ENCODE measurements at regions not wholly inside any gene's neighbourhood (a gene's known extent, or its start where the extent isn't known, plus 50 kb on each side); places are given as distances from the start of the nearest gene placed in this dataset.

DNA sequence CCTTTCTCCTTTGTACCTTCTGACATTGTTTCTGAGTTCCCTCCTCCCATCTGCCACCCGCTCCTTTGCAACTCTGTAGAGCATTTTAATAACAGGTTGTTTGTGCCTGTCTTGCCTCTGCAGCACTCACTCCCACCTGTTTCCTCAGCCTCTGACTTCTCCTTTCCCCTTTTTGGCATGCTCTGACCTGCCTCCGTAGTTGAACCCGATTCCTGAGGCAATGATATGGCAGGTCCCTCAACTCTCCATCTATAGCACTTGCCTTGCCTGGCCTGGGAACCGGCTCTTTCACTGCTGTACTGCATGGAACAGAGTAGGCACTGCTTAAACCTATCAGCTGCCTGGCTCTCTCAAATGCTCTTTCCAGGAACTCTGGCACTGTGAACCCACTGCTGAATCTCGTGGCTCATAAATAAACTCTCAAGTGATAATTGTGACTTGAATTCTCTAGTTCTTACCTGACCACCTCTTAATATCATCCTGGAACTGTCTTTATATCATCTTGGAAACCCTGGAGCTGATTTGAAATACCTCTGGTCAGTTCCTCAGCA lies 50.3 kb downstream of the UTRN start:
- in situ Hi-C loops (cut with HindIII; ENCODE audit: low sequenced_read_pairs), result no loop called here
- no peak for DNase-seq (ENCODE audit: low spot score)

DNA sequence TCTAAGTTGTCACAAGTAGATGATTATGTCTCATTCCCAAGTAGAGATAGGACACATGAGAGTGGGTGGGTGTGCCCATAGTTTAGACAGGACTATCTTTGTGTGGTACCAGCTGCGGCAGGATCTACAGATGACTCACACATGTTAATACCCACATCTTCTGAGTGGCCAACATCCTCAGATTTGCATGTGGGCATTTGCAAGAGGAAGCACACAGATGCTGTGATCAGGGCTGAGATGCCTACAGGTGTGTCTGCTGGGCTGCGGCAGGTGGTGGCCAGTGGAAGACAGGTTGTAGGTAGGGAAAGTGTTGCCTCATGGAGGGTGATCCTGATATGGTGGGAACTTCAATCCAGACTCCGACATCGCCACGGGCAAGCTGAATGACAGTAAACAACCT lies 50.8 kb downstream of the UTRN start:
- in situ Hi-C loops (cut with HindIII; ENCODE audit: low sequenced_read_pairs), result no loop called here
- DNase-seq (ENCODE audit: low spot score), result no peak

DNA sequence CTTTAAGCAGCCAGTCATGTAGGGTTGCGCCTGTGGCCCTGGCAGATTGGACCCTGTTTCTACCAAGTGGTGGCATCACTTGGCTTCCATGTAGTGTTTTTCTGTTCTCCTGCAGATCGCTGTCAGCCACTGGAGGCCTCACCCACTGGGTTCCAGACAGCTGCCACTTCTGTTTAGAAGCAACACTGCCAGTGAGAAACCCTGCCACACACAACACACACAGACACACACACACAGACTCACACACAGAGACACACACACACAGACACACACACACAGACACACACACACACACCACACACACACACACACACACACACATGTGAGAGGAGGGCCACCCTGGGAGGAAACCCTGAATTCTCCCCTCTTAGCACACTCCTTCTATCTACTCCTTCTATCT lies 51.8 kb downstream of the UTRN start:
- no peak for DNase-seq (ENCODE audit: low spot score)
- in situ Hi-C loops (cut with HindIII; ENCODE audit: low sequenced_read_pairs), result no loop called here

DNA sequence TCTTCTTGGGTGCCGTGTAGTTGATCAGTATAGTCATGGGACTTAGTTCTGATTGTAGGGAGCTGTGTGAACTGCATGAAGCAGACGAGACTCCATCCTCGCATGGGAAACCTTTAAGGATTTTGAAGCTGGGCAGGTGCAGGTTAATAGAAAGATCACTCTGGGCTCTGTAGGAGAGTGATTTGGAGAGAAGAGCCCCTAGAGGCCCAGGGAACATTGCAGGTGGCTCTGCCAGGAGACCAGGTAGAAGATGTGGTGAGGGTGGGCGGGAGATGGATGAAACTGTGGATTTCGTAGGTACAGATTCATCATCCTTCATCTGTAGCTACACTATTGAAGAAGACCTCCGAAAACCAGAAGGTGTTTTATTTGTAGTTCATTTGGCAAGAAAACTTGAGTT lies 53.3 kb downstream of the UTRN start:
- DNase-seq (ENCODE audit: low spot score), result no peak
- in situ Hi-C loops (cut with HindIII; ENCODE audit: low sequenced_read_pairs), result no loop called here

DNA sequence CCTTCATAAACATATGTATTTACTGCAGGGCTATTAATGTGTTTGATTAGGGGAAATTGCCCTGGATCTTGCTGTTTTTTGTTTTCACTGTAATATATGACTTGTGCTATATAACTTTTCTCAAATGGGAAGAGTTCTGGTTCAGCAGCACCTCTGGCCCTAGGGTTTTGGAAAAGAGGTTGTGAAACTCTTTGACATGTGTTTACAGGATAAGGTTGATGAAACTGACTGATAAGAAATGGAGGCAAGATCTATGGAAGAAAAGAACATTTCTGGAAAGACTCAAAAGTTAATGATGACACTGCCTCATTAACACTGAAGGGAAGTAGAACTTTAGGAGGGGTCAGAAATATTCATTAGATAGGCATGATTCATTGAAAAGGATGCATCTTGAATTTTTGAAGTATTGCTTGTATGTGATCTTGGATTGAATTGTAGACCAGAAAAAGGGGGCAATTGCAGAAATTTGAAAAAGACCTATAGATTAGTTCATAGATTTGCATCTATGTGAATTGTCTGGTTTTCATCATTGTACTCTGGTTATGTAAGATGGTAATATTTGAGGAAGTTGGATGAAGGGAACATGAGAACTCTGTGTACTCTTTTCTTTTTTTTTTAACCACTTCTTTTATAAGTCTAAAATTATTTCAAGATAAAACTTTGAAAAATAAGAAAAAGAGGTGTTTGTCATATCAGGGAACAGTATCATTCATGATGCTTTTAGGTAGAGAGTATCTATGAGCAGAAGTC lies 54.0 kb downstream of the UTRN start:
- no peak for DNase-seq (ENCODE audit: low spot score)
- in situ Hi-C loops (cut with HindIII; ENCODE audit: low sequenced_read_pairs), result no loop called here

DNA sequence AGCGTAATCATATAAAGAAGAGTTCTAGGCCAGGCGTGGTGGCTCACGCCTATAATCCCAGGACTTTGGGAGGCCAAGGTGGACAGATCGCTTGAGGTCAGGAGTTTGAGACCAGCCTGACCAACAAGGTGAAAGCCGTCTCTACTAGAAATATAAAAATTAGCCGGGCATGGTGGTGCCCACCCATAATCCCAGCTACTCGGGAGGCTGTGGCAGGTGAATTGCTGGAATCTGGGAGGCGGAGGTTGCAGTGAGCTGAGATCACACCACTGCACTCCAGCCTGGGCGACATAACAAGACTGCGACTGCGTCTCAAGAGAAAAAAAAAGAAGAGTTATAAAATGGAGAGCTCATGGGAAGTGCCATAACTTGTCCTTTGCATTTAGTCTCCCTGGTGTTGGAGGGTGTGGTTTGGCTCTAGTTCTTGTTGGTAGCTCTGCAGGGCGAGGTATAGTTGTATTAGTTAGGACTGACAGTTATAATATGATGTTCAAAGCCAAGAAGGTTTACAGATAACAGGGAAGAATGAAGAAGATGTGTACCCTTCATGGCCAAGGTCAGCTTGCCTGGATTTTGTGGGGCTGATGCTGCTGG lies 54.8 kb downstream of the UTRN start:
- no peak for DNase-seq (ENCODE audit: low spot score)
- in situ Hi-C loops (cut with HindIII; ENCODE audit: low sequenced_read_pairs), result no loop called here

DNA sequence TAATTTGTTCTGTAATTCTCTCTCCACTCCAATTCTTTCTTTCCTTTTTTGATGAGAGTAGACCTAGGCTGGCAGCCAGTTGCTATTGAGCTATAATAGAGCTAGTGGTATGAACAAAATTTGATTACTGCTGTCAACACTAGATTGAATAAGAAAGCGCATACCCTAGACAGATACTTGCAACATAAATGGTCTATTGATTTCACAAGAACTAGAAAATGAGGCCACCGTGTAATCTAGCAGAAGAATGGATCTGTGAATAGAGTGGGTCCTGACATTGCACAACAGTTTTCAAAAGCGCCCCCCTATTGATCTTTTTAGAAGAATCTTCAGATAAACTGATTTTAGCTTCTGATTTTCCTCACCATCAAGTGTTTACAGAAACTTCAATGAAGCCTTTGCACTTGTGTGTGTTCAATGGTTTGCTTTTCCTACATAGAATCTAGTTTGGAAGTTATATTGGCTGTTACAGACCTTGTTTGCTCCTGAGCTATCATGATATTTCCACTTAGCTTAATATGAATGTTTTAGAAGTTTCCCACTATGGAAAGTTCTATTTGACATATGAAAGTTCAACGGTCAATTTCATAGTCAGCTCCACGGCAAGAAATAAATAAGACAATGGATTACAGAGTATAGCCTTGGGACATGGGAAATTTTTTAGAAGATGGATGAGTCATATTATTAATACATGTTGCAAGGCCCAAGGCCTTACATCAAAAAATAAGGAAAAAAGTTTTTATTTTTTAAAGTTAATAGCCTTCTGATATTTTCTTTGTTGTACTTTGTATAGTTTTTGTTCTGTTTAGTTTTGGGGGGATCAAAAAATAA lies 55.6 kb downstream of the UTRN start:
- in situ Hi-C loops (cut with HindIII; ENCODE audit: low sequenced_read_pairs), result no loop called here
- no peak for DNase-seq (ENCODE audit: low spot score)

DNA sequence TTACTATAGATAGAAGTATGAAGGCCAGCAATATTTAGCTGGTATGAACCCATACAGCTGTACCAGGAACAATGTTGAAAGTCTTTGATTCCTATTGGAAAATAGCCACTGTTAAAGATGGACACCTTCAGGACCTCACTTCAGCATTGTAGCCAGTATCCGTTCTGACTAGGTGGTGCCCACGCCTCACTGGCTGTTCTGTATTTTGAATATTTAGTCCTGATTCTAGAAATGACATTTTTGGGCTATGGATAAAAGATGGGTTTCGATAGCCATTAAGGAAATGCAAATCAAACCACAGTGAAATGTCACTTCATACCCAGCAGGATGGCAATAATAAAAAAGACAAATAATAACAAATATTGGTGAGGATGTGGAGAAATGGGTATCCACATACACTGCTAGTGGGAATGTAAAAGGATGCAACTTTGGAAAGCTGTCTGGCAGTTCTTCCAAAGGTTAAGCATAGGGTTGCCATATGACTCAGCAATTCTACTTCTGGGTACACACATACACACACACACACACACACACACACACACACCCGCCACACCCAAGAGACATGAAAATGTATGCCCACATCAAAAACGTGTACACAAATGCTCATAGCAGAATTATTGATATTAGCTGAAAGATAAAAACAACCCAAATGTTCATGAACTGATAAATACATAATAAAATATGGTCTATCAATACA lies 56.8 kb downstream of the UTRN start:
- in situ Hi-C loops (cut with HindIII; ENCODE audit: low sequenced_read_pairs), result no loop called here
- no peak for DNase-seq (ENCODE audit: low spot score)

DNA sequence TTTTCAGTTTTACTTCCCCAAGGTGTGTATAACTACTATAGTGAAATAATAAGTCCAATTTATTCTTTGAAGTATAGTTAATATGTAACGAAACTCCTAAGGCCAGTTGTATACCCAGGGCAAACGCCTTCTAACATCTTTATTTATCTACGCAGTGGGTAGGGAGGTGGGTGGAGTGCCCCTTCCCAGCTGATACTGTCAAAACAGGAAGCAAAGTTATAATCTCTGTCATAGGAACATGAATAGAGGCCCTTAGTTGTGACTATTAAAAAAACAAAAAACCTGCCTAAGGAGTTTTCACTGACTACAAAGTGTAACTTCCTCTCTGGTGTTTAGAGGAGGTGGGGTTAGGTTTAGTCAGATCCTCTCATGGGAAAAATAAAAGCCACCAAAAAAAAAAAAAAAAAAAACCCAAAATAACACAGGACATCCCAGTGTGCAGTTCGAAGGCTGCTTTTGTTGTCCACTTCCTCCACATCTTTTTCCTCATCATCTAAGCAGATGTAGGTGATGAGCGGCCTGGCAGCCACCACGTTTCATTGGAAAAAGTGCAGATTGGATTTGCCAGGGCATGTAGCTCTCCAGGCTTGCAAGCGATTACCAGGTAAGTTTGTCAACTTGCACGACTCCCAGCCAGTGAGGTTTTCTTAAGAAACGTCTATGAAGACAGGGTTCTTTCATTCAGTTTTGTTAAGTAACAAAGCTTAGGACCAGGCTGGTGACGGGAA lies 58.7 kb downstream of the UTRN start:
- no peak for DNase-seq (ENCODE audit: low spot score)
- in situ Hi-C loops (cut with HindIII; ENCODE audit: low sequenced_read_pairs), result no loop called here

DNA sequence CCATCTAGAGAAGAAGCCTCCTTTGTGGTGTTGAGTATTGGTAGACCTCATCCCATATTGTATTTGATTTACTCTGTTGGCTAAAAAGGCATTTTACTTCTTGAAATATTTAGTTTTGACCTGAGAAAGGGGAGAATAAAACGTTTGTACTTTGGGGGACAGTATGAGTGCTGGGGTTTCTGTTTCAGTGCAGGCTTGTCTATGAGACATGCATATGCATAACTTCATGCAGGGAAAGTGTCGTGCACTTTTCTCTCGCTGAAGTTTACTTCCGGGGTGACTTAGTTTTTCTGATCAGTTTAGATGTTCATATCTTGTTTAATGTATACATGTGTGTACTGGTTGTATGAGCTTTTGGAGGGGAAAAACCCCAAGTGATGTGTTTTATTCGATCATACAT lies 59.5 kb downstream of the UTRN start:
- no peak for DNase-seq (ENCODE audit: low spot score)
- in situ Hi-C loops (cut with HindIII; ENCODE audit: low sequenced_read_pairs), result no loop called here

DNA sequence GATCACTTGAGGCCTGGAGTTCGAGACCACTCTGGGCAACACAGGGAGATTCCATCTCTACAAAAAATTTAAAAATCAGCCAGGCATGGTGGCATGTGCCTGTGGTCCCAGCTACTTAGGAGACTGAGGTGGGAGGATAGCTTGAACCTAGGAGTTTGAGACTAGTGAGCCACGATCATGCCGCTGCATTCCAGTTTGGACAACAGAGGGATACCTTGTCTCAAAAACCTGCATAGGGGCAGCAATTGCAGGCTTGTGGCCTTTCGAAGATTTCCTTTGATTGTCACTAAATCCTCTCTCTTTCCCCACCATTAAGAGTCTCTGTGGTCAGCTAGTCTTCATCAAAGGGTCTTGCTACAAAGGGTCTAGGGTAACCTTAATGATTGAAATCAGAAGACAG lies 60.3 kb downstream of the UTRN start:
- no peak for DNase-seq (ENCODE audit: low spot score)
- in situ Hi-C loops (cut with HindIII; ENCODE audit: low sequenced_read_pairs), result no loop called here

DNA sequence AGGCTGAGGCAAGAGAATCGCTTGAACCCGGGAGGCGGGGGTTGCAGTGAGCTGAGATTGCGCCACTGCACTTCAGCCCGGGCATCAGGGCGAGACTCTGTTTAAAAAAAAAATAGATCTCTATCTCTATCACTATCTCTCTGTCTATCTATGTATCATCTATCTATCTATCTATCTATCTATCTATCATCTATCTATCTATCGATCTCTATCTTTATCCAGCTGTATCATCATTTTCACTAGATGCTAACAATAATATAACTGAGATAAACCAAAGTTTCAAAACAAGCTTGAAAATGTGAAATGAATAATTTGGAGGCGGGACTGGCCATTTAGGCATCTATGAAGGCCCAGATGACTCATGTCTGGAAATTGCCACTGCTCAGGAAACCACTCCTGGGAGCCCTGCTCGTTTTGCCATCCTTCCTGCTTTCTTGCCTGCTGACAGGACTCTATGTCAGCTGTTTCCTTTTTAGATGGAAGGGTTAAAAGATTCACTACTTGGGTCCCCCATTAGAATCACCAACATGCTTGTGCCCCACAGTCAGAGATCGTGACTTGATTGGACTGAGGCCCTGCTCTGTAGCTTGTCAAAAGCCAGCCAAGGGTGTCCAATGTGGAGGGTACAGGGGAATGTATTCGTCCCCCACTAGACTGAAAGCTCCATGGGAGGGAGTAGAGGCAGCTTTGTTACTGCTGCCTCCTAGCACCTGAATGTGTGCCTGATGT lies 61.7 kb downstream of the UTRN start:
- no peak for DNase-seq (ENCODE audit: low spot score)

DNA sequence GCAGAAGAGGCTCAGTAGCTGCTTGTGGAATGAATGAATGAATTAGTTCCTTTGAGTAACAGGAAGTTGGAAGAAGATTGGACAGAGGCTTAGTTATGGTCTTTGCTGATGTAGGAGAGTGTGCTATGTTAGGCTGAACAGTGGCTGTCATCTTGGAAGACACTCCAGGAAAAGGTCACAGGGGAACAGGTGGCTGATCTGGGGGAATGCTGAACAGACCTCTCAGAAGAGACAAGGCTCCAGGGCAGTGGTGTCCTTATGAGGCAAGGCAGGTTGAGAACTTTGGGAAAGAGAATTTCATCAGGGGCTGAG lies 62.3 kb downstream of the UTRN start:
- in situ Hi-C loops (cut with HindIII; ENCODE audit: low sequenced_read_pairs), result no loop called here
- DNase-seq (ENCODE audit: low spot score), result no peak

More for the DNA sequence above, 61.7 kb downstream of the UTRN start:
- in situ Hi-C loops (cut with HindIII; ENCODE audit: low sequenced_read_pairs), result no loop called here

DNA sequence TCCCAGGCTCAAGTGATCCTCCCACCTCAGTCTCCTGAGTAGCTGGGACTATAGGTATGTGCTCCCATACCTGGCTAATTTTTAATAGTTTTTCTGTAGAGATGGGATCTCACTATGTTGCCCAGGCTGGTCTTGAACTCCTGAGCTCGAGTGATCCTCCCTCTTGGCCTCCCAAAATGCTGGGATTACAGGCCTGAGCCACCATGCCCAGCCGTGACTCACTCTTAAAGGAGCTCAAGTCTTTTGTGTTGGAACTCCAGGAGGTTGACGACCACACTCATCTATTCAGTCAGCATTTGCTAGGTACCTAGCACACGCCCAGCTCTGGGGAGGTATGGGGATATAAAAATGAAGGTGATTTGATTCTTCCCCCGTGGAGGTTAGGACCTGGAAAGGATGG lies 62.8 kb downstream of the UTRN start:
- no peak for DNase-seq (ENCODE audit: low spot score)
- in situ Hi-C loops (cut with HindIII; ENCODE audit: low sequenced_read_pairs), result no loop called here

DNA sequence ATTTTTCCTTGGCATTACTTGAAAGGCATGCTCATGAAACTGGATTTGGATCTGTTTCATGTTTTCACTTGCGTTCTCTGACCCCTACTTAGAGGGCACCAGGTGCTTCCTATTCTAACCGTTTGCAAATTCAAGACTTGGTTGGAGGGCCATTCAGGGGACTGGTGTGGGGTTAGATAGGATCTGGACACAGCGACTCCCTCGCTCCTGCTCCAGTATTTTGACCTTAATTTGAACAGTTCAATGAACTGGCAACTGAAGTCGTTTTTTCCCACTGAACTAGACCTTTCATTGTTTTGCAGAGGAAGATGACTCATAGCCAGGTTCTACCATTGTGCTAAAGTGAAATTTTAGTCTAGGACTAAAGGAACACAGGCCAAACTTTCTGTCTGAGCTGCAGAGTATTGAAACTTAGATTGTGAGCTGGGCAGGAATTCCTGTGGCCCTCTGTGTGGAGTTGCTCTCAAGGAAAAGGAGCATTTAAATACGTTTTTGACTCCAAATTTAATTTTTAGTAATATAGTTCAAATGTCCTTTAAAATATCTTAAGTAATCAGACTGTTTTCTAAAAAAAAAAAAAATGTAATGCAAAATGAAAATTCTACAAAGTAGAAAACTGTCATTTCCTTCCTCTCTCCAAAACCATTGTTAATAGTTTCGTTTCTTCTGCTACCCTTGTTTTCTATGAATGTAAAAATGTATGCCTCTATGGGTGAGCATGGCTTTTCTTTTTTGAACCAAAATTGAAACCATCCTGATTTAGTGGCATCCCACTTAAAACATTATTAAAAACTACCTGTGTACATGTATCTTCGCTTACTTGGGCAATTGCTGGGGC lies 64.8 kb downstream of the UTRN start:
- in situ Hi-C loops (cut with HindIII; ENCODE audit: low sequenced_read_pairs), result no loop called here
- no peak for DNase-seq (ENCODE audit: low spot score)

DNA sequence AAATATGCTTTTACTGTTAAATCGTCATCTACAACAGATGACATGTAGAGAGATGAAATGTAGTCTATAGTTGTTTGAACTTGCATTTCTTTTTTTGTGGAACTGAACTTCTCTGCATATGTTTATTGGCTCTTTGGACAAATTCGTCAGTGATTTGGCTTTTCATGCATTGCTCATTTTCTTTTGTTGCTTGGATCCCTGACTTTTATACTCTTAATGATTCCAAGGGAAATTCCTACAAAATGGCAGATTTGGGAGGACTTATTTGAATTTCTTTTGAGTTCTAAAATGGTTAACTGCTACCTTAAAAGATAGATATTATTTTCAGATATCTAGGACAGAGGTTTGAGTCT lies 65.4 kb downstream of the UTRN start:
- in situ Hi-C loops (cut with HindIII; ENCODE audit: low sequenced_read_pairs), result no loop called here
- no peak for DNase-seq (ENCODE audit: low spot score)

DNA sequence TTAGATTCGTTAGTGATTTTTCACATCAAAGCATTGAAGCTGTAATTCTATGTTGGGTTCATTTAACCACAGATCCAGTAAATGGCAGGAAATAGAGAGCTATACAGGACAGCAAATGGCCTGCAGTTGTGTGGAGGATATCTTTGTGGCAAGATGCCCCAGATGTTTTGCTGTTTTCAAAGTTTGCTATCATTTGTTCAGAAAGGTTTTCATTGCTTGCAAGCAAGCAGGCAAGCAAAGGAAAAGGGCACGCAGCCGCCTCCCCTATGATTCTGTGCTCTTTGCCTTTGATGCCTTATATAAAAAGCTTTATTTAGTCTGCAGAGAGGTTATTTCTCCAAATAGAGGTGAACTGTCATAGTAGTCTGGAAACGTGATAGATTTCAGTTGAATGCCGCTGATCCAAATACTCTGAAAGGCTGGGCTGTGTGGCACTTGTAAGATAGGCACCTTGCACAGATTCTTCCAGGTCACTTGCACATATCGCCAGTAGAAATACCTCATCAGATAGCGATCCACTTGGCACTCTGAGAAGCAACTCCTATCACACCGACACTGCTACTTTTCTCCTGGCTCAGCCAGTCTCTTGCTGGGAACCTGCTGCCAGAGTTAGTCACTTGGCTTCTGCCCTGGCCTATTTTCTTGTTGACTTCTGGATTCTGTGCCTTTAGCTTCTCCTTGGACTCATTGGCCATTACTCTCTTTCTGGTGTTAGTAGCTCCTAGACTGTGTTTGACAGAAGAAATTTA lies 66.4 kb downstream of the UTRN start:
- peak; percentile 26 for DNase-seq (ENCODE audit: low spot score)

More for the DNA sequence above, 66.4 kb downstream of the UTRN start:
- in situ Hi-C loops (cut with HindIII; ENCODE audit: low sequenced_read_pairs), result no loop called here
